ENCODE measurements at regions not wholly inside any gene's neighbourhood (a gene's known extent, or its start where the extent isn't known, plus 50 kb on each side); places are given as distances from the start of the nearest gene placed in this dataset.
"Not testable (repeated sequence)": the region's sequence is repeated elsewhere in the genome, so short reads cannot be mapped to it uniquely, and the experiment has no call there.

DNA sequence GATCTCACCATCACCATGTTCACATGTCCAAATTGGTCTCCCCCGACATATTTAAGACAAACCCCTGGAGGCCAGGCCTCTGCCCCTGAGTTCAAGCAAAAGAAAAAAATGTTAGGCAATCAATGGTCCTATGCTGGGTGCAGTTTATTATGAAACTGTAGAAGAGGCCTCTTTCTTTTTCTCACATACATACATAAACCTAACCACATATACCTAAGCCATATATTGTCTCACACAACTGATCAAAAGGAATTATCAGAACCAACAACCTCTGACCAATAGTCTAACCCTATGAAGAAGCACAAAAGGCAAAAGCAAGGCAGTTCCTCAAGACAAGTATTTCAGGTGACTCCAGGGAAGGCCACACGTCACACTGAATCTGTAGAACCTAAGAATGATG is 49.9 kb downstream of the ILRUN start:
- H3K36me3 Mint-ChIP-seq (ENCODE audit: low read depth): peaks cover 20% of the 10 kb centered on the region
- H3K27ac Mint-ChIP-seq: no peak overlapping the region
- no peaks in the 10 kb centered on the region for H3K9me3 Mint-ChIP-seq
- H3K27me3 Mint-ChIP-seq (ENCODE audit: insufficient read depth): no peaks in the 10 kb centered on the region; the same call in 1 of the 2 replicates
- TF ChIP-seq, protein P1, sequence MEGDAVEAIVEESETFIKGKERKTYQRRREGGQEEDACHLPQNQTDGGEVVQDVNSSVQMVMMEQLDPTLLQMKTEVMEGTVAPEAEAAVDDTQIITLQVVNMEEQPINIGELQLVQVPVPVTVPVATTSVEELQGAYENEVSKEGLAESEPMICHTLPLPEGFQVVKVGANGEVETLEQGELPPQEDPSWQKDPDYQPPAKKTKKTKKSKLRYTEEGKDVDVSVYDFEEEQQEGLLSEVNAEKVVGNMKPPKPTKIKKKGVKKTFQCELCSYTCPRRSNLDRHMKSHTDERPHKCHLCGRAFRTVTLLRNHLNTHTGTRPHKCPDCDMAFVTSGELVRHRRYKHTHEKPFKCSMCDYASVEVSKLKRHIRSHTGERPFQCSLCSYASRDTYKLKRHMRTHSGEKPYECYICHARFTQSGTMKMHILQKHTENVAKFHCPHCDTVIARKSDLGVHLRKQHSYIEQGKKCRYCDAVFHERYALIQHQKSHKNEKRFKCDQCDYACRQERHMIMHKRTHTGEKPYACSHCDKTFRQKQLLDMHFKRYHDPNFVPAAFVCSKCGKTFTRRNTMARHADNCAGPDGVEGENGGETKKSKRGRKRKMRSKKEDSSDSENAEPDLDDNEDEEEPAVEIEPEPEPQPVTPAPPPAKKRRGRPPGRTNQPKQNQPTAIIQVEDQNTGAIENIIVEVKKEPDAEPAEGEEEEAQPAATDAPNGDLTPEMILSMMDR (IDR thresholded peaks at IDR 0.05): no peak
- DNase-seq: no peak
- H3K4me1 Mint-ChIP-seq (ENCODE audit: low read depth): peaks cover 27% of the 10 kb centered on the region
- H3K4me3 Mint-ChIP-seq: no peak overlapping the region

DNA sequence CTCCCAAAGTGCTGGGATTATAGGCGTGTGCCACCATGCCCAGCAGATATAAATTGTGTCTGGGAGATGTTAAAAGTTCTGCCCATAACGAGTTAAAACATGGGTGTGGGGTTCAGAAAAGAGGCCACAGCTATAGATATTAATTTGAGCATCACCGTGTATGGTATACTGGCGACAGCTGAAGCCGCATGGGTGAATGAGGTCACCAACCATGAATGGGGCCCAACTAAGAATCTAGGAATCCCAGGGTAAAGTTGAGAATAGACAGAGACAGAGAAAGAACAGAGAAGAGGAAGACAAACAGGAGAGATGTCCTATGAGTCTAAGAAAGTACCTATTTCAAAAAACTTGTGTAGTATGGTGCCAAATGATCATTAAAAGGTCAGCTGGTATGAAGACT is 50.9 kb downstream of the ILRUN start:
- peaks cover 27% of the 10 kb centered on the region for H3K4me1 Mint-ChIP-seq (ENCODE audit: low read depth)
- H3K4me3 Mint-ChIP-seq: no peak overlapping the region; the same call in 1 of the 2 replicates

DNA sequence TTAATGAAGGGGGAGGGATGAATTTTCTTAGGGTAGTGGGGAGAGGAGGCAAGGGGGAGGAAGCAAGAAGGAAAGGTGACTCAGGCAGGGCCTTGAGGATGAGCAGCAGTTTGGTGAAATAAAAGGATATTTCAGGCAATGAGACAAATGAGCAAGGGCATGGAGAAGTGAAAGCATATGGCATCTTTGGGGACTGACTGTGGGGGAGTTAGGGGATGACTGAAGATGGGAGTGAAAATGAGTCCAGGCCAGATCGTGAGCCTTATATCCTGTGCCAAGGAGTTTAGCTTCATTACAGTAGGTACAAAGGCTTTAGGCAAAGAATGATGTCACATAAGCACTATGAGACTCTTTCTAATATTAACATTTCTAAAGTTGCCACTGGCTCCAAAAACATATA is 51.9 kb downstream of the ILRUN start:
- no peak overlapping the region for H3K4me3 Mint-ChIP-seq
- H3K36me3 Mint-ChIP-seq (ENCODE audit: low read depth): peaks cover 24% of the 10 kb centered on the region
- TF ChIP-seq, protein P1 (IDR thresholded peaks at IDR 0.05): no peak
- DNase-seq: no peak
- no peaks in the 10 kb centered on the region; the same call in 1 of the 2 replicates for H3K27me3 Mint-ChIP-seq (ENCODE audit: insufficient read depth)
- peak overlapping the region; percentile 72 for H3K27ac Mint-ChIP-seq
- peaks cover 27% of the 10 kb centered on the region for H3K4me1 Mint-ChIP-seq (ENCODE audit: low read depth)
- H3K9me3 Mint-ChIP-seq: no peaks in the 10 kb centered on the region

More for the DNA sequence above, 50.9 kb downstream of the ILRUN start:
- Mint-ChIP-seq H3K27me3 (ENCODE audit: insufficient read depth) (no peaks in the 10 kb centered on the region; the same call in 1 of the 2 replicates), H3K27ac (no peak overlapping the region), H3K9me3 (no peaks in the 10 kb centered on the region), H3K36me3 (ENCODE audit: low read depth) (peaks cover 20% of the 10 kb centered on the region)
- no peak for DNase-seq
- TF ChIP-seq, protein P1 (IDR thresholded peaks at IDR 0.05): no peak

DNA sequence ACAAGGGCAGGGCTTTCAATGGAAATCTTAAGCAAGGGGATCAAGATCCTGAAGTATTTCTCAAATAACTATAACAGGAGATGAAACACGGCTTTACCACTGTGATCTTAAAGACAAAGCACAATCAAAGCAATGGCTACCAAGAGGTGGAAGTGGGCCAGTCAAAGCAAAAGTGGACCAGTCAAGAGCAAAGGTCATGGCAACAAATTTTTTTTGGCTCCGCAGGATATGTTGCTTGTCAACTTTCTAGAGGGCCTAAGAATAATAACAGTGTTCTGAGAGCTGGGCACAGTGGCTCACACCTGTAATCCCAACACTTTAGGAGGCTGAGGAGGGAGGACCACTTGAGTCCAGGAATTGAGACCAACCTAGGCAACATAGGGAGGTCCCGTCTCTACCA is 54.1 kb downstream of the ILRUN start:
- H3K9me3 Mint-ChIP-seq: no peaks in the 10 kb centered on the region
- H3K36me3 Mint-ChIP-seq (ENCODE audit: low read depth): peaks cover 24% of the 10 kb centered on the region
- no peak overlapping the region for H3K4me3 Mint-ChIP-seq
- no peaks in the 10 kb centered on the region; the same call in 1 of the 2 replicates for H3K27me3 Mint-ChIP-seq (ENCODE audit: insufficient read depth)
- no peak for DNase-seq
- no peak overlapping the region for H3K27ac Mint-ChIP-seq
- TF ChIP-seq, protein P1 (IDR thresholded peaks at IDR 0.05): no peak
- peaks cover 16% of the 10 kb centered on the region for H3K4me1 Mint-ChIP-seq (ENCODE audit: low read depth)

DNA sequence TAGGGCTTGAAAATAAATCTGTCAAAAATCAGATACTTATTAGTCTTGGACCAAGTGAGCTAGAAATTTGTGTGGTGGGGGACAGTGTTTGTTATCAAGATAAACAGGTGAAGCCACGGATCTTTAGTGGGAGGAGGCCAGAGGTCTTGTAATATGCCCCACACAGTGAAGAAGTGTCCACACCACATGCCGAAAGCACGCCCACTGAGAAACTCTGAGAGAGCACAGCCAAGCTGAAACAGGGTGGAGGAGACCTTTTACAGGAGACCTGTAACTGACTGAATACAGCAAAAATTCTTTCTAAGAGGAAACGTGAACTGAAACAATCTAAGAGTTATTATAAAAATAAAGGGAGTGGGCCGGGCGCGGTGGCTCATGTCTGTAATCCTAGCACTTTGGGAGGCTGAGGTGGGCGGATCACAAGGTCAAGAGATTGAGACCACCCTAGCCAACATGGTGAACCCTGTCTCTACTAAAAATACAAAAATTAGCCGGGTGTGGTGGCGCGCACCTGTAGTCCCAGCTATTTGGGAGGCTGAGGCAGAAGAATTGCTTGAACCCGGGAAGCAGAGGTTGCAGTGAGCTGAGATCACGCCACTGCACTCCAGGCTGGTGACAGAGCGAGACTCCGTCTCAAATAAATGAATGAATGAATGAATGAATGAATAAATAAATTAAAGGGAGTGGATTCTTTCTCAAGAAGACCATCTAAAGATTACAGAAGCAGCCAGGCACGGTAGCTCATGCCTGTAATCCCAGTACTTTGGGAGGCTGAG is 56.3 kb downstream of the ILRUN start:
- not testable (repeated sequence) for DNase-seq; H3K4me3 Mint-ChIP-seq; H3K27me3 Mint-ChIP-seq (ENCODE audit: insufficient read depth); H3K27ac Mint-ChIP-seq; H3K9me3 Mint-ChIP-seq
- peaks cover 12% of the 10 kb centered on the region for H3K4me1 Mint-ChIP-seq (ENCODE audit: low read depth)
- H3K36me3 Mint-ChIP-seq (ENCODE audit: low read depth): peaks cover 13% of the 10 kb centered on the region

Data from HFFc6 (cell line).